ENCODE measurements at regions not wholly inside any gene's neighbourhood (a gene's known extent, or its start where the extent isn't known, plus 50 kb on each side); places are given as distances from the start of the nearest gene placed in this dataset.
"Not testable (repeated sequence)": the region's sequence is repeated elsewhere in the genome, so short reads cannot be mapped to it uniquely, and the experiment has no call there.

DNA sequence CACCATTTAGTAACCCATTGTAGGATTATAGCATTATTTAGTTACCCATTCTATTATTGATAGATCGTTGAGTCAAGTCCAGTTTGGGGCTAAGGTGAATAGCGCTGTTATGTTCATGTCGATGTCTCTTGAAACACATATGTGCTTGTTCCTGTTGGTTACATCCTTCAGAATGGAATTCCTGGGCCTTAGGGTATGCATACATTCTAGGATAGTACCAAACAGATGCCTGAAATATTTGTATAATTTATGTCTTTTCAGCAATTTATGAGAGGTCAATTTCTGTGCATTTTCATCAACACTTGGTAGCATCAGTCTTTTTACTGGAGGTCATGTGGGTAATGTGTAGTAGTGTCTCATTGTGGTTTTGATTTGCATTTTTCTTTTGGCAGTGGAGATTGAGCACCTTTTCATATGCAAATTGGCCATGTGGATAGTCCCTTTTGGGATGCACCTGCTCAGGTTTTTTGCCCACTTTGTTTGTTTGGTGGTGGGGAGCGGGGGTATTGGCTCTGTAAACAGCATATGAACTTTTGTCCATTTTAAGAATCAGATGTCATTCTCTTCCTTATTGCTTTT is 104.2 kb downstream of the CDRT15L2 start:
- DNase-seq, result not testable (repeated sequence)

DNA sequence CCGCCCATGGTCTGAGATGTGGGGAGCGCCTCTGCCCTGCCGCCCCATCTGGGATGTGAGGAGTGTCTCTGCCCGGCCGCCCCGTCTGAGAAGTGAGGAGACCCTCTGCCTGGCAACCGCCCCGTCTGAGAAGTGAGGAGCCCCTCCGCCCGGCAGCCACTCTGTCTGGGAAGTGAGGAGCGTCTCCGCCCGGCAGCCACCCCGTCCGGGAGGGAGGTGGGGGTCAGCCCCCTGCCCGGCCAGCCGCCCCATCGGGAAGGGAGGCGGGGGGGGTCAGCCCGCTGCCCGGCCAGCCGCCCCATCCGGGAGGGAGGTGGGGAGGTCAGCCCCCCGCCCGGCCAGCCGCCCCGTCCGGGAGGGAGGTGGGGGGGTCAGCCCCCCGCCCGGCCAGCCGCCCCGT is 105.5 kb downstream of the CDRT15L2 start:
- not testable (repeated sequence) for DNase-seq

DNA sequence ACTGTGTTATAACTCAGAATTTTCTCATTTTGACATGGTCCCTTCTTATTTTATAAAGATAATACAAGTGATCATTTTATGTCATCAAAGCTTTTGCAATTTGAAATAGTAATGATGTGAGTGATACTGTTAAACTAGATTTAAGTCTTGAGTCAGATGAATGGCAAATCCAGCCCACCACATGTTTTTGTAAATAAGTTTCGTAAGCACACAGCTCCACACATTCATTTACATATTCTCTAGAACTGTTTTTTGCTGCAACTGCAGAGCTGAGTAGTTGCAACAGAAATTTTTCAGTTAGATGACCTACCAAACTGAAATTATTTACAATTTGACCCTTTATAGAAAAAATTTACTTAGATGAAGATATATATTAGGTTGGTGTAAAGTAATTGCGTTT is 108.1 kb downstream of the CDRT15L2 start:
- DNase-seq, result not testable (repeated sequence)

DNA sequence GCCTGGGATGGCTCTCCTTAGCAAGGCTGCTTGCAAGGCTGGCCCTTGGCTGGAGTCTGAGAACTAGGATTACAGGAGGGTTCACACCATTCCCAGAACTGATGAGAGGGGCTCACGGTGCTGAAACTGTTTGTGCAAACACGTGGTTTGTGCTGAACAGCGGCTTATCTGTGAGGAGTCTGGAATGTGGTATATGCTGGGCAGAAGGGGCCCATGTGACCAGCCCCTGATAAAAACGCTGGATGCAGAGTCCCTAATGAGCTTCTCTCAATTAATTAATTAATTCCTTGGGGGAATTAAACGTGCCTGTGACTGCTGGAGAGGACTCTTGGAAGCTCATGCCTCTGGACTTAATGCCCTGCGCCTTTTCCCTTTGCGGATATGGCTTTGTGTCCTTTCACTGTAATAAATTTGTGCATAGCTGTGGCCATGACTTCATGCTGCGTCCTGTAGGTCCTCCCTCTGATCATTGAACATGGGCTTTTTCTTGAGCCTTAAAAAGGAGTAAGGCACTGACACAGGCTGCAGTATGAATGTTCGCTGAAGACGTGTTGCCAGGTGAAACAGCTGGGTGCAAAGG is 109.7 kb downstream of the CDRT15L2 start:
- not testable (repeated sequence) for DNase-seq

DNA sequence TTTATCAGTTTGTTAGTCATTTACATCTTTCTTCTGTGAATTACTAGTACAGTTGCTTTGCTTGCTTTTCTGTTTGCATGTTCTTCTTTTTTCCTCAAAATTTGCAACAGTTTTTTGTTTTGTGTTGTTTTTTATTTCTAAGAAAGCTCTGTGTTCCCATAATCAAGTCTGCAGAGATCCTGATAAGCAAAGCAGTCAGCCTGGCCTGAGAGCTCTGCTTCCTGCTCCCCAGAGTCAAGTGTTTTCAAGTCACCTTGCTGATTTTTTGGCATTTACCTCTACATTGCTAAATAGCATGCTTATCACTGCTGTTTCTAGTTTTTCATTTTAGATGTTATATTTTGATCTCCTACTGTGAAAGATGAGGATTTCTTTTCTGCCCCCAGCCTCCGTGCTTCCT is 113.2 kb downstream of the CDRT15L2 start:
- DNase-seq, result not testable (repeated sequence)

DNA sequence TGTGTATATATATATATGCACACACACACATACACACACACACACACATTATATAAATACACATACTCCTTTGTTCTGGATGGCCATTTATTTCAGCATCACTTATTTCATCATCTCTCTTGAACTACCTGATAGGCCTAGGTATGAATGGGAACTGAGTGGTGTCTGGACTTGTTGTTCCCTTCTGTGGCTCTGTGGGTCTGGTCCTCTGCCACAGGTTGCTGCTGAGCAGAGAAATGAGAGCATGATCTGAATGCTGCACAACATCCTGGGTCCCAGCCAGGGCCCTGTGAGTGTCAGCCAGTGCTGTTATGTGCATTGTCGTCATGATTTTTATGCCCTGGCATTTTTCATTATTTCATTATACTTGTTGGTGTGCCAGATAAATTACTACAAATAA is 116.3 kb downstream of the CDRT15L2 start:
- not testable (repeated sequence) for DNase-seq

DNA sequence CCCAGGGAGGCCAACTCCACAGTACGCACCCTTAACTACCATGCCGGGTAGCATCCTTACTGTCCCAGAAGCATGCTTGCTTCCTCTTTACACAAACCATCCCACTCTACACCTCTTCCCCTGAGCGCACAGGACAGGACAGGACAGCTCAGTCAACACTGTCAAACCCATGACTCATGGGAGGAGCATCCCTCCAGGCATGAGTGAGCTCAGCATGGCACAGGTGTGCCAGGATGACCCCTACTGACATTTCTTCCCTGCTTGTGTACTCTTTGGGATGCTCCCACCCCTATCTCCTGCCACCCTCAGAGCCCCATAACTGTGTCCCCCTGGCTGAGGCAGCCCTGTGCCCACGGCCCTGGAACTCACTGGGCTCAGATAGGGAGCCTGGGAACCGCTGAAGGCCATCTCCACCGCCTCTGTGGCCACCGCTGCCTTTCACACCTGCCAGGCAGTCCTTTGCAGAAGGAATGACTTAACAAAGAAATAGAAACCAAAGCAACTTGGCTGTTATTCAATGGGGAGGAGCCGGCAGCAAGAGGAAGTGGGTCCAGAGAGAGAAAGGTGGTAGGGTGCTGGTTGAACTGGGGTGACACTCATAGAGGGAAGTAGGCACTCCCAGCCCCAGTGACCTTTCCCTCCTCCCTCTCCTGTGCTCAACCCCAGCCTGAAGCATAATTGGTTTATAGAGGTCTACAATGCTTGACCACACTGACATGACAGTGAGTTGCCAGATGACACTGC is 119.1 kb downstream of the CDRT15L2 start:
- not testable (repeated sequence) for DNase-seq

DNA sequence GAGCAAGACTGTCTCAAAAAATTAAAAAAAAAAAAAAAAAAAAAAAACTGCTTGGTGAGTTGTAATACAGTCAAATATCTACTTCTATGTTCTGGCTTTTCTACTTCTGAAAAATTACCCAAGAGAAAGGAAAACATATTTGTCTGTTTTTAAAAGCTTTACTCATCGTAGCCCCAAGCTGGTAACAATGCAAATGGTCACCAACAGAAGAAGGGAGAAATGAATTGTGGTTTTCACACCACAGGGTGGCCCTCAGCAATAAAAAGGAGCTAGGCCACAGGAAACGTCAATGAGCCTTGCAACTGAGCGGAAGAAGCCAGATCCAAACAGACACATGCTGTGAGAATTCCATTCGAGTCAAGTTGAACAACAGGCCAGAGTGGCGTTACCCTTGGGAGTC is 121.0 kb downstream of the CDRT15L2 start:
- DNase-seq, result not testable (repeated sequence)

DNA sequence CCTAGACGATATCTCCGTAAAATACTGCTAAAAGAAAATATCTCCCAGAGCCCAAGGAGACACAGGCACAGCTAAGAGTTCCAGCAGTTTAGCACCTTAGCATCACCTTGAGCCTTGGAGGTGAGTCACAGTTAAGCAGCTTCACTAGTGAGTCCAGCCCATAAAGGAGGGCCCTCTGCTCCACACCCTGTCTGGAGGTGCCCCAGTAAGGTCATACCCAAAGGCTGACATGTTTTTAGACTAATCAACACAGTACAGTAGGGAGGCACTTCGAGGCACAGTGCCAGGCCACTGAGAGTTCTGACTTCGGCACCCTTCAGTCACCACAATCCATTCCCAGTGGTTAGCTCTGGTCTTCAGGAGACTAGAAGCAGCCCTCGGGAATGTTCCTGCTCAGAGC is 121.8 kb downstream of the CDRT15L2 start:
- DNase-seq, result not testable (repeated sequence)

DNA sequence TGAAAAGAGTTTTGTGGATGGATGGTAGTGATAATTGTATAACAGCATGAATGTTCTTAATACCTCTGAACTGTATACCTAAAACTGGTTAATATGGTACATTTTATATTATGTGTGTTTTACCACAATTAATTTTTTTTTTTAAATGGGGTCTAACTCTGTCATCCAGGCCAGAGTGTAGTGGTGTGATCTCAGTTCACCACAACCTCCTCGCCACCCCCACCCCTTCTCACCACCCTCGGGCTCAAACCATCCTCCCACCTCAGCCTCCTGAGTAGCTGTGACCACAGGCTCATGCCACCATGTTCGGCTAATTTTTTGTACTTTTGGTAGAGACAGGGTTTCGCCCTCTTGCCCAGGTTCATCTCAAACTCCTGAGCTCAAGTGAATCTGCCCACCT is 123.2 kb downstream of the CDRT15L2 start:
- no peak for DNase-seq

DNA sequence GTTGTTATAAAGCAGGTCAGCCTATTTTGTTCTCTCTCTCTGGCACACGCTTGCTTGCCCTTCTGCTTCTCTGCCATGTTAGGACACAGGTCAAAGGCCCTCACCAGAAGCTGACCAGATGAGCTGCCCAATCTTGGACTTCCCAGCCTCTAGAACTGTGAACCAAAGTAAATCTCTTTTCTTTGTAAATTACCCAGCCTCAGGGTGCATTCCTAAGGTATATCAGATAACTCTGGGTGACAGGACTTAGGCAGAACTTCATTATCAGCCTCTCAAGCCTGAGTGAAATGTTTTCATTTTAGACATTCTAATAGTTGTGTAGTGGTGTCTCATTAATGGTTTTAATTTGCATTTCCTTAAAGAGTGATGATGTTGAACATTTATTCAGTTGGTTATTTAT is 124.3 kb downstream of the CDRT15L2 start:
- no peak for DNase-seq

DNA sequence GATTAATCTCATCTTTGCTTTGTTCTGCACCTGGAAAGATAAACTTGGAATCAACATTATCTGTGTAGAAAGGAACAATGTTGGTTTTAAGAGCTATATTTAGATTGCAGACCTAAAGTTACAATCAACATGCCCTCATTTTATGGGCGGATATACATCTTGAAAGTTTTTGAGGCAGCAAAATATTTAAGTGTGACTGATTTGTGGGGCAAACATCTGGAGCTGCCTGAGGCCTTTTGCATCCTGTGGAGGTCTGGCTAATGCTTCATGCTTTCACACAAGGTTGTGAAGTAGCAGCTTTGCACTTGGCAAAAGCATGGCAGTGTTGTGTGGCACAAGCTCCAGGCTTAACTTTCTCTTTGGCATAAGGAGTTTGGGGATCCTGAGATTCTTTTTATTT is 125.7 kb downstream of the CDRT15L2 start:
- not testable (repeated sequence) for DNase-seq

DNA sequence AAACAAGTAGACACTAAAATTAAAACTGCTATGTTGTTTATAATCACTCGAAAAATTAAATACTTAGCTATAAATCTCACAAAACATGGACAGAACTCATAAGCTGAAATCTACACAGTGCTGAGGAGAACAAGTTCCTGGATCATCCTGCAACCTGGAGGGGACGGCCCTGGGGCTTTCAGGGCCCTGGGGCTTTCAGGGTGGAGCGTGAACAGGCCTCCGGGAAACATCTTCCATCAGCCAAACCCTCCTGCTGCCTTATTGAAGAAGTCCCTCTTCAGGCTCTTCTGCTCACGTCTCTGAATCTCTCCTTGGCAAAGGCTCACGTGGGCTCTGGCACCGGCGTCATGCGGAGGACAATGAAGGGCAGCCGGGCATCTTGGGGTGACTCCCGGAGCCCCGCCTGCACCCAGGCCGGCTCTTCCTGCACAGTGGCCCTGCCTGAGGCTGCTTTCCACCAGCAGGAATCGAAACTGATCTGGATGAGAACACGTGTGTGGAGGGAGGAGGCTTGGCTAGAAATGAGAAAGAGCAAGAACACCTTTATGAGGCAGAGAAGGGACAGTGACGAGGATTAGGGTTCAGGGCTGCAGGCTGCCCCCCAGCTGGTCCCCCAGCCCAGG is 127.3 kb downstream of the CDRT15L2 start:
- DNase-seq, result no peak

DNA sequence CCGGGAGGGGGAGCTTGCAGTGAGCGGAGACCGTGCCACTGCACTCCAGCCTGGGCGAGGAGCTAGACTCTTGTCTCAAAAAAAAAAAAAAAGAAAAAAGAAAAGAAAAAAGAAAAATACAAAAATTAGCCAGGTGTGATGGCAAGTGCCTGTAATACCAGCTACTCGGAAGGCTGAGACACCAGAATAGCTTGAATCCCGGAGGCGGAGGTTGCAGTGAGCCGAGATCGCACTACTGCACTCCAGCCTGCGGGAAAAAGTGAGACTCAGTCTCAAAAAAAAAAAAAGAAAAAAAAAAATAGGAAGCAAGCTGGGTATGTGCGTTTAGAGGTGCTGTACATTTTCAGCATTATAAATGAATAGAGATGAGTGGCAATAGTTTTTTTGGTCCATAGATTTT is 129.3 kb downstream of the CDRT15L2 start:
- DNase-seq, result not testable (repeated sequence)

DNA sequence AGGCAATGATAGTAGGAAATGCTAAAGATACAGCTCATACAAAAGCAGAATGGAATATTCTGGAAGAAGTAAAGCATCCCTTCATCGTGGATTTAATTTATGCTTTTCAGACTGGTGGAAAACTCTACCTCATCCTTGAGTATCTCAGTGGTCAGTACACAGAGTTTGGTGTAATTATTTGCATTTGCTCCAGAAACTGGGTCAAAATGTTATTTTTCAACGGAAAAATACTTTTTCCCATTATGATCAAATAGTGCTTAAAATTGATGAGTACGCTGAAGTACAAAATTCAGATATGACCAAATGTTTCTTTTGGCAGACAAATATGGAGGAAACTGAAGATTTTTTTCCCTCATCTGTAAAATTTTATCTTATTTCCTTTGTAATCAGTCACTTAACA is 137.0 kb downstream of the CDRT15L2 start:
- DNase-seq, result not testable (repeated sequence)

DNA sequence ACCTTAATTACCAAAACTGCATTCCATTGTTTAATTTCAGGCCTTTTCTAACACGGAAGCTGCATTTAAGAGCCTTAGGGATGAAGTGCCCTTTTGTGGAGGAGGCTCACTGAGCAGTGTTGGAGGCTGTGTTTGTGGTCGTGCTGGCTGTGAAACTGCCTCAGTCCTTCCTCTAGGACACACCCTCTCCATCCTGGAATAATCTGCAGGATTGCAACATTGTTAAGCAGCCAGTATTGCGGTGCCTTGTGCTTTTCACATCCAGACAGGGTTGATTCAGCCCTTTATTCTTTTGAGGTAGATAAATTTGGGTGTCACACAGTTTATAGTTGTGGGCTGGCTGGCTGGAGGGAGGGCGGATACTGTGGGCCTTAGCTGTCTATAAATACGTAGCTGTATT is 141.6 kb downstream of the CDRT15L2 start:
- DNase-seq, result no peak

DNA sequence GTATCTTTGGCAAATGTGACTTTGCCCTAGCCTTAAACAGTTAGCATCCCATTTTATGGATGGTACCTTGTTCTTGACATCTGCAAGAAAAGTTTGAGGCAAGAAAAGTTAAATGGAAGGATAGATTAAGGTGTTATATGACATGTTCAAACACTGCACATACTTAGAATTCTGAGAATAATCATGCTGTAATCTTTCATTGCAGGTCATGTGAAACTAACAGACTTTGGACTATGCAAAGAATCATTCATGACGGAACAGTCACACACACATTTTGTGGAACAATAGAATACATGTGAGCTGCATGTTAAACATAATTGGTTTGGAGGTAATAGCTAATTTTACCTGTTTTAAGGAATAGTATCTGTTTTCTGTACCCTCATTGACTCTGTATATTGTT is 144.9 kb downstream of the CDRT15L2 start:
- not testable (repeated sequence) for DNase-seq

DNA sequence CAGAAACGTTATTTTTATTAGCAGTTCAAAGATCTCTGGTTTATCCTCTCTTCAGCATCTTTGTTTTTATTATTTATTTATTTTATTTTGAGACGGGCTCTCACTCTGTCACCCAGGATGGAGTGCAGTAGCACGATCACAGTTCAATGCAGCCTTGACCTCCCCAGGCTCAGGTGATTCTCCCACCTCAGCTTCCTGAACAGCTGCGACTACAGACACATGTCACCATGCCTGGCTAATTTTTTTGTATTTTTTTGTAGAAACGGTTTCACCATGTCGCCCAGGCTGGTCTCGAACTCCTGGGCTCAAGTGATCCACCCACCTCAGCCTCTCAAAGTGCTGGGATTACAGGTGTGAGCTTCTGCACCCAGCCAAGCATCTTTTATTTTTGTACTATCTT is 147.7 kb downstream of the CDRT15L2 start:
- DNase-seq, result not testable (repeated sequence)

DNA sequence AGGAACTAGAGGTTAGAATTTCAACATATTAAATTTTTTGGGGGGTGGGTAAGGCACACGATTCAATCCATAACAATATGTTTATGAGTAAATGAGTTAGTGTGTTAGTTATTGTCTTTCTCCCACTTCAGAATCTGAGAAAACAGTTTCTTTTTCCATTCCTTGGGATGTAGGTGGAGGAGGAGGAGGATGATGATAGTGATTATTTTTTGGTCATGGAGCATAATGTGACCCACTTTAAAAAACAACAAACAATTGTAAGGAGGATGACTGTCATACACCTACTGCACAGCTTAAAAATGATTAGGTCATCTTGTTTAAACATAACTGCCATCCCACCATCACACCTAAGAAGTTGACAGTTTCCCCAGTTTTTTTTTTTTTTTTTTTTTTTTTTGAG is 148.7 kb downstream of the CDRT15L2 start:
- DNase-seq, result no peak

DNA sequence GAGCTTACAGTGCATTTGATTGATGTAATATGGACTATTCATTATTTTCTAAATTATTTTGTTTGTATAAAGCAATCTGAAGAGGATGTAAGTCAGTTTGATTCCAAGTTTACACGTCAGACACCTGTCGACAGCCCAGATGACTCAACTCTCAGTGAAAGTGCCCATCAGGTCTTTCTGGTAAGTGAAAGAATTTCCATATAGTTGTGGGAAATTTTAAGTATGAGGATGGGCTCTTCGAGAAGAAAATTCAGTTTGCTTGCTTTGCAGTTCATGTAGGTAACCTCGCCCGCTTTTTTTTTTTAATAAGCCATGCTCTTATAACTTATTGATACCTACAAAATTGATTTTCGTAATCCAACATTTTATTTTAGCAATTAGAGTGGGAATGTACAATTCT is 151.6 kb downstream of the CDRT15L2 start:
- not testable (repeated sequence) for DNase-seq

DNA sequence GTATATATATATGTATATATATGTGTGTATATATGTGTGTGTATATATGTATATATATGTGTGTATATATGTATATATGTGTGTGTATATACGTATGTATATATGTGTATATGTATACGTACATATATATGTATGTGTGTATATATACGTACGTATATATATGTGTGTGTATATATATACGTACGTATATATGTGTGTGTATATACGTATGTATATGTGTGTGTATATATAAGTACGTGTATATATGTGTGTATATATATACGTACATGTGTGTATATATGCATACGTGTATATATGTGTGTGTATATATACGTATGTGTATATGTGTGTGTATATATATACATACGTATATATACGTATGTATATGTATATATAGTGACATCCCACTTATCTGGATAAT is 154.4 kb downstream of the CDRT15L2 start:
- no peak for DNase-seq

DNA sequence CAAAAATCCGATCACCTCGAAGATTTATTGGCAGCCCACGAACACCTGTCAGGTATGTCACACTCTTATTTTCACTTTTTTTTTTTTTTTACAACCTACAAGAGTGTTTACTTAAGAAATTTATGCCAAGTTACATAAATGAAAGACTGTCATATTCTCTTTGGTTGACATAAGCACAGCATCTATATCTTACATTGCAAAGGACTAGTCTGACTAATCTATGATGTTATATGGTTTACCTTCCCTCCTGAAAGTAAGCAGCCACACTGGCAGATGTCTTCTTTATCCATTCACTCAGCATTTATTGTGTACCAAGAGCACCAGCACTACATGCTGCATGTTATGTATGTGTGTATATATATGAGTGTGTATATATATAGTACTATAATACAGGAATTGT is 156.3 kb downstream of the CDRT15L2 start:
- no peak for DNase-seq

DNA sequence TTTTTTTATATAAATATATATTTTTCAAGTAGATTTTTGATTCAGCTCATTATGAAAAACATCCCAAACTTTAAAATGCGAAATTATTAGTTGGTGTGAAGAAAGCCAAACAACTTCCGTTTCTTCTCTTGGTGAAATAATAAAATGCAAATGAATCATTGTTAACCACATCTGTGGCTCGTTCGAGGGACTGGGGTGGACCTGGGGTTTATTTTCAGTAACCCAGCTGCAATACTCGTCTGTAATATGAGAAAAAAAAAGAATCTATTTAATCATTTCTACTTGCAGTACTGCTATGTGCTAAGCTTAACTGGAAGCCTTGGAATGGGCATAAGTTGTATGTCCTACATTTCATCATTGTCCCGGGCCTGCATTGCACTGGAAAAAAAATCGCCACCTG is 158.1 kb downstream of the CDRT15L2 start:
- DNase-seq, result not testable (repeated sequence)

DNA sequence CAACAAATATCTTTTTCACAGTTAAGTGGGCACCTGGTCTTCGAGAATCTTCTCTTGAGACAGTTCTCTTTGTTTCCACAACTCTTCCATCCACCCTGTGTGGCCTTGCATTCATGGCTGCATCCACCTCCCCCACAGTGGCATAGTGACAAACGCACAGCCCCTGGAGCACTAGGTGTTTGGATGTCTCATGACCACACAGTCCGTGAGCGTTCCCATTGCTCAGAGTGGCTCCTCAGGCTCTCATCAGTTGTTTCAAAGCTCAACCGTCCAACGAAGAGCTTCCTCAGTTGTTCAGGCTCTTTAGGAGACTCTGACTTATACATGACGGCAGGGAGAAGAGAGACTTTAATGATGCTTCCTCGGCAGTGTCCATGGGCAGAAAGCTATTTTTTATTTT is 191.6 kb downstream of the CDRT15L2 start:
- no peak for DNase-seq

Measured in activated gamma-delta T cell (primary cell).